Stimulated activated CD4-positive, alpha-beta T cell treated with anti-CD3 and anti-CD28 coated beads, TNF-alpha, amount 100 ng/mL, for 24 hours (primary cell): ENCODE measurements at regions not wholly inside any gene's neighbourhood (a gene's known extent, or its start where the extent isn't known, plus 50 kb on each side); places are given as distances from the start of the nearest gene placed in this dataset.
A peak's percentile ranks its signal among the peaks of the same experiment; 100 is the strongest.
"Not testable (repeated sequence)": the region's sequence is repeated elsewhere in the genome, so short reads cannot be mapped to it uniquely, and the experiment has no call there.

Experiments
- DNase-seq, 3 experiments: peaks; one replicate each; pipeline ENCODE4 v3.0.0-alpha.2; 2020; ENCODE audit warnings: low read depth in 3 of 3

GRCh38 chr20:53773792-53774401 is 180.3 kb upstream of the ZNF217 start:
- no peak for DNase-seq

- DNase-seq, result not testable (repeated sequence)
Observed at GRCh38 chr20:53773066-53773791, 179.6 kb upstream of the ZNF217 start.

GRCh38 chr20:53769041-53769440 is 175.4 kb upstream of the ZNF217 start:
- no peak for DNase-seq

GRCh38 chr20:53768329-53768728 is 174.7 kb upstream of the ZNF217 start:
- no peak for DNase-seq

- no peak for DNase-seq
Observed at GRCh38 chr20:53767206-53767930, 173.7 kb upstream of the ZNF217 start.

GRCh38 chr20:53764415-53764800 is 170.8 kb upstream of the ZNF217 start:
- no peak for DNase-seq

- no peak for DNase-seq
Observed at GRCh38 chr20:53763707-53764414, 170.2 kb upstream of the ZNF217 start.

GRCh38 chr20:53762423-53762798 is 168.8 kb upstream of the ZNF217 start:
- not testable (repeated sequence) for DNase-seq

- no peak for DNase-seq
Observed at GRCh38 chr20:53760025-53760441, 166.4 kb upstream of the ZNF217 start.

GRCh38 chr20:53757472-53757913 is 163.9 kb upstream of the ZNF217 start:
- no peak for DNase-seq

GRCh38 chr20:53755733-53756531 is 162.3 kb upstream of the ZNF217 start:
- no peak for DNase-seq

GRCh38 chr20:53753880-53754459 is 160.3 kb upstream of the ZNF217 start:
- DNase-seq, result no peak

GRCh38 chr20:53752971-53753879 is 159.6 kb upstream of the ZNF217 start:
- DNase-seq, result no peak

- DNase-seq, result no peak
Observed at GRCh38 chr20:53752583-53752970, 158.9 kb upstream of the ZNF217 start.

GRCh38 chr20:53751620-53752318 is 158.1 kb upstream of the ZNF217 start:
- no peak for DNase-seq

GRCh38 chr20:53750827-53751619 is 157.4 kb upstream of the ZNF217 start:
- DNase-seq, result peak in 1 of 3 experiments; percentile 34

- no peak for DNase-seq
Observed at GRCh38 chr20:53749499-53749898, 155.9 kb upstream of the ZNF217 start.

- DNase-seq, result no peak
Observed at GRCh38 chr20:53748821-53749421, 155.3 kb upstream of the ZNF217 start.
